ENCODE measurements at regions not wholly inside any gene's neighbourhood (a gene's known extent, or its start where the extent isn't known, plus 50 kb on each side); places are given as distances from the start of the nearest gene placed in this dataset.

- DNase-seq: no peak
These were observed 94.9 kb upstream of the MKI67 start for GRCh38 chr10:128221117-128221516.

- no peak for DNase-seq
These were observed 95.6 kb upstream of the MKI67 start for GRCh38 chr10:128221807-128222206.

DNA sequence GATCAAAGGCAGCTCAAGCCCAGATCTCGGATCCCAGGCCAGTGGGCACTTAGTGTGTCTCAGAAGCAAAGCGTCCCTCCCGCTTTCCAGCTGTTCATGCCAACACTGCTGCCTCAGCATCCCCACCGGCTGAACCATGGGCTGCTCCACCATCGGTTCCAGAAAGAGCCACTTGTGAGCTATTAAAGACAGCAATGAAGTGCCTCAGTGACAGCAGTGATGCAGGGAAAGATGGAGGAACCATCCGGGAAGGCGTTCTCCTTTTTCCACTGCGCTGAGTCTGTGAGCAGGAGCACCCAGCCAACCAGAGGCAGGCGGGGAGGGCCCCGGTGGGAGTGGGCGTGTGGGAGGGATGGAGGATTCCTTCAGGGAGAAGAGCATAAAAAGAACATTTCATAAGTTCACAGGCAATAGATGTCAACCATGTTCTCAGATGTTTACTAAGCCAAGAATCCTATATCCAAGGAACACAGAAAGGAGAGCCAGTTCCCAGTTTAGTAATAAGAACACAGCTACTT, 96.2 kb upstream of the MKI67 start:
- peak in 1 of 56 donors; percentile 11 for DNase-seq

- no peak for DNase-seq
These were observed 104.2 kb upstream of the MKI67 start for GRCh38 chr10:128230401-128230800.

DNA sequence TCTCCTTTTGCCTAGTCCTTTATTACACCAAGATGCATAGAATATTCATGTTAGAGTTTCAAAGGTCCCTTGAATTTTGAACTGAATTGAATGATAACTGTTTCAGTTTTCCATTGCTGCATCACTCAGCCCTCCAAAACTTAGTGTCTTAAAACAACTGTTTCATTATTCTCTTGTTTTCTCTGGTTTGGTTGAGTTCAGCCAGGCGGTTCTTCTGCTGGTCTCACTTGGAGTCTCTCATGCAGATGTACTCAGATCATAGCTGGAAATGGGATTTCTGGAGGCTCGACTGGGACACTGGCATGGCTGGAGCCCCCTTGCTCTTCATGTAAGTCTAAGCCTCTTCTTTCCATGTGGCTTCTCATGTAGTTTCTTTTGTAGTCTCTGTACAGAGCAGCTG, 107.2 kb upstream of the MKI67 start:
- DNase-seq: no peak

DNA sequence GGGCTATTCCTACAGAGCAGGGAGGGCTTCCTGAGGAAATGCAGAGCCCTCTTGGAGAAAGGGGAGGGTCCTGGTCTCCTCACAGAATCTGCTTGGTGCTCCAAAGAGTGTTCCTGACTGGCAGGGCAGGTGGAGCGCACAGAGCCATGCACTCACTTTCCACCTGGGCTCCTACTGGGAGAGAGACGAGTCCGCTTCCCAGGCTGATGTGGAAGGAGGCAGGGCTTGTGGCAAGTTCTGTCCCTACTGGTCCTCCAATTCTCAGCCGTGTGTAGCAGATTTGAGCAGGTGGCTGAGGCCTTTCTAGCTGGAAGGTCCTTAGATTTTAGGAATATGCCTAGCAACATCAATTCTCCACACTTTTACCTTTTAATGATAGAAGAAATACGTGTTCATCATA, 111.5 kb upstream of the MKI67 start:
- DNase-seq: no peak

DNA sequence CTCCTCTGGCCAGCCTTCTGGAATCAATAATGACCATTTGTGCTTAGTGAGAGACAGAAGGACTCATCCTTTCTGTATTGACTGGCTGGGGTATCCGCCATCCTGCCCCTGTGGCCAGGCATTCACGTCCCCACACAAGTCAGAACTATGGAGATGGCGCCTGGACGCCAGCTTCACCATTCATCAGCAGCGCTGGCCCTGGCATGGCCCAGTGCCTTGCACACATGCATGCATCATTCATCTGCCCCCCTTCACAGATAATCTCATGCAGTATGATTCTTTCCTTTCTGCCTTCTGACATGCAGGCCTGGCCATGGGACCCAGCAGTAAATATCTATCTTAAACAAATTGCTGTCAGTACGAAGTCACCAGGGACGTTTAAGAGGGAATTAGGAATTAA, 114.8 kb upstream of the MKI67 start:
- no peak for DNase-seq

- no peak for DNase-seq
These were observed 116.4 kb upstream of the MKI67 start for GRCh38 chr10:128242641-128243040.

GRCh38 chr10:128245026-128245425, 118.8 kb upstream of the MKI67 start:
- no peak for DNase-seq

GRCh38 chr10:128247576-128247975, 121.4 kb upstream of the MKI67 start:
- DNase-seq: no peak

GRCh38 chr10:128254476-128254875, 128.3 kb upstream of the MKI67 start:
- no peak for DNase-seq

DNA sequence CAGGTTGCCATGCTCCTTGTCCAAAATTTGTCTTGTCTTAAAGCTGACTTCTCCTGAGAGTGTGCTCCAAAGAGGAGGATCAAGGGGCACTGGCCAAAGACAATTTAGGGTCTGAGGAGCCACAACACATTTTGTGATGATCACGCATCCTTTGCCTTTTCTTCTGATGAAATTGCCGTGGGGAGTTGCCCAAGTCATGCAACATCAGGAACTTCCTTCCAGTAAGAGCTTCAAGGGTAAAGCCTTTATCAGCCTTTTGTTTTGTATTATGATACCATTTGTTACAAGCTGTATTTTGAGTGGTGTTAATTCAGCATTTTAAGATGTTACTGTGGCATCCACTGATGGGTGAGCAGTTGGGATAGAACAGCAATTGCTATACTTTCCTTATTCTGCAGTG, 131.2 kb upstream of the MKI67 start:
- no peak for DNase-seq

GRCh38 chr10:128258421-128258976, 132.3 kb upstream of the MKI67 start:
- peak in 1 of 56 donors; percentile 22 for DNase-seq

DNA sequence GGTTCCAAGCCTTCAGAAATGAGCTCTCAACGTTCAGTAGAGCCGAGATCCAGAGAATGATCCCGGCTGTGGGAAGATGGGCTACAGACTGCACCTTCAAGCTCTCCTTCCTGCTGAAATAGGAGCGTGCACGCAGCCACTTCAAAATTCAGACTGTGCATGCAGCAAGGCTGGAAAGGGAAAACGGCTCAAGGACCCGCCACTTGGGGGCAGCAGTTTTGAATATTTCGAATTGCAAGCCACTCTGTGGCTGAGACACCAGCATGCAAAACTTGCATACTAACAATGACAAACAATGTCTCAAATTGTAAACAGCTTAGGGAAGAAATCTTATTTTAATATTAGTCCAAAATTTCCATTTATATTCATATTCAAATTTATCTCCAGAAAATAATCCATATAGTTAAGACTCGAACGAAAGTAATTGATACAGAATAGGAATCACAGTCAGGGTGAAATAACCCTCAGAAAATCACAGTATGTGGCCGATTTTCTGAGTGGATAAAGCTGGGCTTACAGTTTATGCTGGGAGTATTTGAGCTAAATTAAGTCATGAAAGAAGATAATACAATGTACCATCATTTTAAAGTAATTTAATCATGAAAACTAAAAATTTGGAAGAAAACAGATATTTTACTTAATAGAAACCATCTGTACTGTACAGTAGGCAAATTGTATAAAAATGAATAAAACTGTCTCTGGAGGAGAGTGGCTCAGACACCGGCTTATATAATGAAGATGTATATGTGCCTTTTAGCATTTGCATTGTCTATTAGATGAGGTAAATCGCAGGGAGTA, 137.9 kb upstream of the MKI67 start:
- DNase-seq: peak in 44 of 56 donors; percentile 2 to 81 (median 29)

GRCh38 chr10:128265596-128265995, 139.4 kb upstream of the MKI67 start:
- no peak for DNase-seq

GRCh38 chr10:128267581-128267980, 141.4 kb upstream of the MKI67 start:
- DNase-seq: no peak

DNA sequence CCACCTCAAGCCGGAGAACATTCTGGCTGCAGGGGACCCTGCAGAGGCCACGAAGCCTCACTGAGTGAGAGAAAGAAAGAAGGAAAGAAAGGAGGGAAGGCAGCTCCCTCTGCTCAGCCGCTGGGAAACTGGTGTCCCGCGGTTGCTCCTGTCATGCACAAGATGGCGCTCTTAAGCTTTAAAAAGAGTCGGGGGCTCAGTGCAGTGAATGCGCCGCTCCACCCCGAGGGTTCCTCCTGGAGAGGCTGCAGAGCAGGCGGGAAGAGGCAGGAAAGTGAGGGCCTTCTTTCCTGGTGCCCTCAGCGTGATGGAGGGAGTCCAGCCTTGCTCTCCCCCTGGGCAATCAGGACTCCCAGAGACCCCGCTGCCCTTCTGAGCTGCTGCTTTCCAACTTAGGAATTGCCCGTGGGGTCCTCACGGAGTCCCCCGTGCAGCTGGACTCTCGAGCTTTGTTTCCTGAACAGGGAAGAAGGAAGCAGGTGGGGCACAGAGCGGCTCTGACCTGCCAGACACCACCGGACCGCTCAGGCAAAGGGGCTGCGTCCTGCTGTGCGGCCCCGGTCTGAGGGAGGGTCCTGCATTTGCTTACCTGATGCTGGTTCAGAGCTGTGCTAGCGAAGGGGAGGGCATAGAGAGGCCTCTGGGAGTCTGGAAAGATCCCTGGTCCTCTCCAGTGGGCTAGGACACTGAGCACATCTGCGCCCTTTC, 141.9 kb upstream of the MKI67 start:
- peak in 27 of 56 donors; percentile 0 to 50 (median 14) for DNase-seq

GRCh38 chr10:128274938-128275337, 148.7 kb upstream of the MKI67 start:
- DNase-seq: no peak

DNA sequence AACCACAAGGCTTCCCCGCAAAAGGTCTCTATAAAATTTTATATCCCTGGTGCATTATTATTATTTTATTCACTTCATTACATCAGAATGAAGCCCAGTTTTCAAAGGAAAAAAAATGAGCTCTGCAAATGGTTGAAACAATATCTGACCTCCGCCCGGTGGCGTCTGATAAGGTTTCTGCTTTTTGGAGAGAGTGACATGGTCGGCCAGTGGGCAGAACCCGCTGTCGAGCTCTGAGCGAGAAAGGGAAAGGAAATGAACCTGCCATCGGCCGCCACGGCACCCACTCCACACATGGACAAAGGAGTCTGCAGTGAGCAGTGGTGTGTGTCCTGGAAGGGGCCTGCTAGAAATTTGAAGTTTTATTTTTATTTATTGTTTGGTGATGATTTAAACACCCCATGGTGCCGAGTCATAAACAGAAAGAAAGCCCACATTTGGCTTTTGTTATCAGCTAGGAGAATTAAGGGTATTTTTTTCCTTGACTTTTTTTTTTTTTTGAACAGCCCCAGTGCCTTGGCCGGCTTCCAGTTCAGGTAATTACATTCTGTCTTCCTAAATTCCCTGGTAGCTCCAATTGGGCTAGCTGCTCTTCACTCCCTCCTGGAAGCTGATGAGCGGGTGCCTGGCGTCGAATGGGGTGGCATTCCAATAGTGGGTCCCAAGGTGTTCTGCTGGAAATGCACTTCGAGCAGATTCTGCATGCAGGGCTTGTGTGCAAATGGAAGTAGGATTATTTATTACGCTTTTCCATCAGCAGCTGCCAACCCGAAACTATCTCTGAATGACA, 149.4 kb upstream of the MKI67 start:
- no peak for DNase-seq

DNA sequence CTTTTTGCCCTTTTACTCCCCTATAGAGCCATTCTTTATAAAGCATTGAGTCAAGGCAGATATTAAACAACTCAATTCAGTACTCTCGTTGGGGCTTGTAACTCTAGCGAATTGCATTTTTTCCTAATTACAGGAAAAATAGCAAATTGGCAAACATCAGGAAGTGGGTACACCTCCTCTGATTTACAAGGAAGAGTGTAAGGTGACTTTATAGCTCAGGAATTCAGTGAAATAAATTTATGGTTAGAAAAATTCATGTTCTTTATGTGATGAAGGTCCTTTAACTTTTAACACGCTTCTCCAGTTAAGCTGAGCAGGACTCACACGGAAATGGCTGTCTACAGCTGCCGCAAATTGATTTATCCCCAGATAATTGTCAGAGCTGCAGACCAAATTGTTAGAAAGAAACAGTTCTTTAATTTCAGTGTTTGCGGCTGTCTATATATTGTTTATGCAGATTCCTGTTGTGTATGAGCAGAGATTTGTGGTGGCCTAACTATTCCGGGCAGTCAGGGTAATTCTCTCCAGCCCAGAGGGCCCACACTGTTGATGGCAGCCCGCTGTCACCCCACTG, 151.1 kb upstream of the MKI67 start:
- no peak for DNase-seq

DNA sequence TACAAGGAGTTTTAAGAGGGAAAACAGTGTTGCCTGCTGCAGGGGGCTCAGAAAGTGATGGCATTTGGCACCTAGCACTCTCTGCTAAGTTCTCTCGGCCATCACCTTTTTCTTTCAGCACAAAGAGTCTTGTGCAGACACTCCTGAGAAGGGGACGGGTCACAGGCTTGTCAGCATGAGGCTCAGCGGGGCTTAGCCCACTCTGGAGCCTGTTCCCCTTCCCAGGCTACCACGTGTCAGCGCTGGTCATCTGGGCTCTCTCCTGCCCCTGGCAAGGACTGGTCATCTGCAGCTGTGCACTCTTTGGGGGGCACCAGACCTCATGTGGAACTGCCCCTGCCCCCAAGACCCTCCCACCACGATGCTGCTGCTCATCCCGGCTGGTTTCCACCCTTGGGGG, 152.1 kb upstream of the MKI67 start:
- DNase-seq: no peak
